Hematopoietic multipotent progenitor cell treated with erythropoietin and hydrocortisone succinate and interleukin-3 and kit ligand, for 6 days (in vitro differentiated cells): ENCODE measurements at regions not wholly inside any gene's neighbourhood (a gene's known extent, or its start where the extent isn't known, plus 50 kb on each side); places are given as distances from the start of the nearest gene placed in this dataset.
"Not testable (repeated sequence)": the region's sequence is repeated elsewhere in the genome, so short reads cannot be mapped to it uniquely, and the experiment has no call there.

ENCODE experiments used
- DNase-seq: peaks from one replicate; pipeline ENCODE4 v3.0.0-alpha.2; 2015

DNA sequence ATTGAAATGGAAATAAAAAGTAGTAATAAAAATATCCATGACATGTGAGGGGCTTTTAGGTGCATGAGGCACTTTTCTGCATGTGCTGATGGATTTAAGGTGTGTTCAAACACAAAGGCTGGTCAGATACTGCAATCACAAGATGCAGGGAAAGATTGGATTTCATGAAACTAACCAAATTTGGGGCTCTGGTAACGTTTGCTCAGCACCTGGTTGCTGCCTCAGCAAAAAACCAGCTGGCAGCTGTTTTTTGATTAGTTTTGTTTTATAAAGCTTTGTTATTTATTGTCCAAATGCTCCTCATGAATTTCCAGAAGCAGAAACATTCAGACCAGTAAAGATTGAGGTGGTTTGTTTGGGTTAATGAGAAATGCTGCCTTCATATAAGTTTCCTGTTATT, 195.7 kb upstream of the NRG3 start:
- DNase-seq, result no peak

DNA sequence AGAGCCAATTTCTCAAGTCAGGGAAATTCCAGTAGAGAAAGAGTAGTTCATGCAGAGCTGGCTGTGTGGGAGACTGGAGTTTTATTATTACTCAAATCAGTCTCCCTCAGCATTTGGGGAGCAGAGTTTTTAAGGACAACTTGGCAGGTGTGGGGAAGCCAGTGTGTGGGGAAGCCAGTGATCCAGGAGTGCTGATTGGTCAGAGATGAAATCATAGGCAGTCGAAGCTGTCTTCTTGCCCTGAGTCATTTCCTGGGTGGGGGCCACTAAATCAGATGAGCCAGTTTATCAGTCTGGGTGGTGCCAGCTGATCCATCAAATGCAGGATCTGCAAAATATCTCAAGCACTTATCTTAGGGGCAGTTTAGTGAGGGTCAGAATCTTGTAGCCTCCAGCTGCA, 194.6 kb upstream of the NRG3 start:
- no peak for DNase-seq

DNA sequence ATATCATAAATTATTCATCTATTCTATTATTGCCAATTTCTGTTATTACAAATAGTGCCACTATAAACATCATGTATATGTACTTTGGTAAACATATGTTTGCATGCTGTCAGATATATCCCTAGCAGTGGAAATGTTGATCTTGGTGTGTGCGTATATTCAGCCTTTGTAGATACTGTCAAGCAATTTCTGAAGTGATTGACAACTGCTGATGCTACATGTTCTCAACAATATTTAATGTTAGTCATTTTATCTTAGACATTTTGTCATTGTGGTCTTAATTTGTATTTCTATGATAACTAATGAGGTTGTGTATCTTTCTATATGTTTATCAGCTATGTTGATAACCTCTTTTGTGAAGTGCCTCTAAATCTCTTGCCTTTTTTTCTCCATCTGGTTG, 186.5 kb upstream of the NRG3 start:
- no peak for DNase-seq

DNA sequence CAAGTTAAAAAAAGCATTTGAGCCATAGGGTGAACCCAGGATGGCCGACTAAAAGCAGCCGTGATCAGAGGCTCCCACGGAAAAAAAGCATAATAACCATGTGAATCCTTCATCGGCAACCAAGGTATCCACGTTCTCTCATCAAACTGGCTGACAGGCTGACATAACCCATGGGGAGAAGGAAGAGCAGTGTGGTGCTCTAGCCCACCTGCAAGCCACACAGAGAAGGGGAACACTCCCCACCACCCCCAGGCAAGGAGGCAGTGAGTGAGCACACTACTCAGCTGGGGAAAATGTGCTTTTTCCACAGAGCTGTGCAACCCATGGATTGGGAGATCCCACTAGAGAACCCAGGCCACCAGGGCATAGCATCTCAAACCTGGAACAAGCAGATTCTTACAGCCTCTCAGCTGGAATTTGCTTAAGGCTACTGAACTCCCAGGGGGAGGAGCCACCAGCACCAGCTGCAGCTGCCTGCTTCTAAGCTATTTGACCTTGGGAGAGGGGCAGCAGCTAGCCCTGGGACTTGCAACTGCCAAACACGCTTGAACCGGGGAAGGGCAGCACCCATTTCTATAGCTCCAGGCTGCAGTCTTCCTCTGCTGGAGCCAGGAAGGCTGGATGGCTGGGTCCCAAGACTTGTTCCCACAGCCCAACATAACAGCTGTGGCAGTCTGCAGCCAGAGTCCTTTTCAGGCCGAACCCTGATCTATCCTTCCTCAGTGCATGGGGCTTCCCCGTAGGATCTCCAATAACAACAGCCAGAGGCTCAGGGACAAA, 178.2 kb upstream of the NRG3 start:
- no peak for DNase-seq

DNA sequence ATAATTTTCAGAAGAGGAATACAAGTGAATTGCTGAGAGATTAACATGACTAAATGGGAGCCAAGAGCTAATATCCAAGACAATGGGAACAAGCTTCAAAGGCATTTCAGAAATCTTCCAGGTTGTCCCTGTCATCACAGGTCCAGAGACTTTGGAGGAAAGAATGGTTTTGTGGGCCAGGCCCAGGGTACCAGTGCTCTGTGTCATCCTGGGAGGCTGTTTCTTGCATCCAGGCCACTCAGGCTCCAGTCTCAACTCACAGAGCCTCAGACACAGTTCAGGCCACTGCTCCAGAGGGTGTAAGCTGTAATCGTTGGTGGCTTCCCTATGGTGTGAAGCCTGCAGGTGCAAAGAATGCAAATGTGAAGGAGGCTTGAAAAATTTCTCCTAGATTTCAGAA, 170.4 kb upstream of the NRG3 start:
- no peak for DNase-seq

DNA sequence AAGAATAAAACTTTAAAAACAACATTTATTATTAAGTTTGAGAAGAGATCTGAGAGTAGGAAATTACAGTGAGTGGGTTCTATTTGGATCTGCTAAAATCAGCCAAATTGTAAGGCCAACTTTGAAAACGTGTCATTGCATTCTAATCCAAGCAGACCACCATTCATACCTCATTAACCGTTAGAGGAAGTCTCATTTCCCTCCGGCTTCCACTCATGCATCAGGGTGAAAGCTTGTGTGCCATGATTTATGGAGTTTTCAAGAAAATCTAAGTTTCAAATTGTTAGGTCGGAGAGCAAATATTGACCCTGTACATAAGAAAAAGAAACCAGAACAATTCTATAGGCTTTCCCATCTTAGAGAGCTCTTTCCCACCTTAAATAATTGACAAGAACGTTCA, 166.6 kb upstream of the NRG3 start:
- no peak for DNase-seq

DNA sequence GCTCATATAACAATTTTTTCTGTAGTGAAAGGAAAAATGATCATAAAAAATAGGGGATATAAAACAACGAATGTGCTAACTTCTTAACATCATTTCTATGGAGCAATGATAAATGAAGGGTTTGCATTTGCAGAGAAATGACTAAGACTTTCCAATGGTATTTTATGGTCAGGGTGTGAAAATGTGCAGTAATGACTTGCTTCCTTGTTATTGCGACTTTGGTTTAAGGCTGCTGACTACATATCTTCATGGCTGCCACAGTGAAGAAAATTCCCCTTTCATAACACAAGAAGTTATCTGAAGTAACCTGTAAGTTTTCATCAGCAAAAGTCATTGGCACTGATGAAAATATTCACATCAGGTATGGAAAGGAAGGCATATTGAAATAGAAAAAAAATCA, 166.1 kb upstream of the NRG3 start:
- DNase-seq, result no peak

DNA sequence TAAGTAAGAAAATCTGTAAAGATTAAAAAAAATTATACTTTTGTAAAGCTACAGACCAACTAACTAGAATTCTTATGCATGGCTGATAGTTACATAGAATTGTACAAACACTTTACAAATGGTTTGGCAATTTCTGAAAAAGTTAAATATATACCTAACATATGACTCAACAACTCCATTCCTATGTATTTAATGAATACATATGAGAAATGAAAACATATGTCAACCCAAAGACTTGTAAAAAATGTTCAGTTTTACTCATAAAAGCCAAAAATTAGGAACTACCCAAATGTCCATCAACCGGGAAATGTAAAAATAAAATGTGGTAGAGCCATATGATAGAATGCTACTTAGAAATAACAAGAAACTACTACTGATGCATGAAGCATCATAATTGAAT, 152.6 kb upstream of the NRG3 start:
- no peak for DNase-seq

DNA sequence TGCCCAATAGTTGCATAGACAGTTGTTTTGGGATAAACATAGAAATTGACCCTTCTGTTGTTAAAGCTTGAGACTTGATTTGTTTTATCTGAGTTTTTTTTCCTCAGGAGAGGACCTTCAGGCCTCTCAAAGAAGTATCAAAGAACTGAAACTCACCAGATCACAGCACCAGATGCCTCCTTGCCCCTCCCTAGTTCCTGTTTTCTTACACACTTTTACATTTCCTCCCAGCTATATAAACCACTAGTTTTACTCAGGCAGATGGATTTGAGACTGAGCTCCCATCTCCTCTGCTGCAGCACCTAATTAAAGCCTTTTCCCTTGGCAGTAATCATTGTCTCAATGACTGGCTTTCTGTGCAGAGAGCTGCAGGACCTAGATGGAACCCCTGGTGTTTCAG, 150.6 kb upstream of the NRG3 start:
- no peak for DNase-seq

DNA sequence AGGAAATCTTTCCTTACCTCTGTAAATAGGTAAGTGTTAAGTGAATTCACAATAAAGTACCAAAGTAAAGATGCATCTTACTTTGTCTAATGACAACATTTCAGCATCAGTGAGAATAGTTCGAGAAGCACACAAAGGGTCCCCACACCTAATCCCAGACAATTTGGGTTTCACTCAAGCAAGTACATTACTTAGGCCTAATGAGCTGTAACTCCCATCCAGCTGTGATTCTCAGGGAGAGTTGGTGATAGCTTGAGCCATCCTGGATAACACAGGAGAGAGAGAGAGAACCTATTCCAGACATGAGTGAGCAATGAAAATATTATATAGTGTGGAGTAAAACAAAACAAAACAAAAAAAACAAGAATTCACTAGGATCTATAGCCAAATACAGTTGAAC, 149.1 kb upstream of the NRG3 start:
- no peak for DNase-seq

DNA sequence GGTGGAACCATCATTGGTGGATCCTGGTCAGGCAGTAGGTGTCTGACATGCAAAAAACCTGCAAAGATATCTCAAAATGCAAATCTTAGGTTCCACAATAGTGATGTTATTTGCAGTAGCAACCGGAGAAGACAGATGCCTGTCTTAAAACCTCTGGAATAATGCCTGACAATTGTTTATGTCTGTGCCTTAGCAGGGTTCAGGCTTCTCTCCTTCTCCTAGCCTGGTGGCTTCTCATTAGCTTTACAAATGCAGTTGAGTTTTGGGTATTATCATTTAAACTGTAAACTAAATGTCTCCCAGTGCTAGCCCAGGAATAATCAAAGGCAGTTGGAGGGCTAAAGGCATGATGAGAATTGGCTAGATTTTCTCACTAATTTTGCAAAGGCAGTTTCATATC, 146.3 kb upstream of the NRG3 start:
- no peak for DNase-seq

DNA sequence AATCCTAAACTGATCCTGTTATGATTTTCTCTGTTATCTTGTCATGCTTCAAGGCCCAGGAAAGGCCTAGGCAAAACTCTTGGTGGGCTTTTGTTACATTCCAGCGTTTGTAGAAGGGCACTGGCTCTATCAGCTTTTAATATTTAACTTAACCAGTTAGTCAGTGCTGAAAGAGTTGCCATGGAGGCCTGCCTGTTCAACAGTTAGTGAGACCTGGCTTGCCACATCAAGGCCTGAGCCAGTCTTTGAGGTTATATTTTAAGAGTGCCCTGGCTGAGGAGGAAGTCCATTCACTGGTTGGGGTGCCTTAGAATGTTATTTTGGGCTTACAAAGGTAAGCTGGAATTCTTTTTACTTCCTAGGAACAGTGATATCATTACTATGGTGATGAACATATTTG, 144.1 kb upstream of the NRG3 start:
- DNase-seq, result no peak

DNA sequence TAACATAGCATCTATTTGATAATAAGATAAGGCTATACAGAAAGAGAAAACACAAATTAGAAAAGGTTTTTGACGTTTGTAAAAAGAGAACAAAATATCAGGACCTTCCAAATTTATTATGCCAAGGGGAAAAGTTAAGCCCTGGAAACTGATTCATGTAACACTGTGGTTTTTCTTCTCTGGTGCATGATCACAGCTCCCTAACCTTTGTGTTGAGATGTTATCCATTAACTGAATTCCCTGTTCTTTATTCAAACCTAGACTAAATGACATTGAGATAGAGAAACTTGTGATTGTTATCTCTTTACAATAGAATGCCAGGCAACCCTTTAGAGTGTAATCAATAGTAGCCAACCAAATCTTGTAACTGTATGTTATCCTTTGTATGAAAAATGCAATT, 141.5 kb upstream of the NRG3 start:
- DNase-seq, result no peak

DNA sequence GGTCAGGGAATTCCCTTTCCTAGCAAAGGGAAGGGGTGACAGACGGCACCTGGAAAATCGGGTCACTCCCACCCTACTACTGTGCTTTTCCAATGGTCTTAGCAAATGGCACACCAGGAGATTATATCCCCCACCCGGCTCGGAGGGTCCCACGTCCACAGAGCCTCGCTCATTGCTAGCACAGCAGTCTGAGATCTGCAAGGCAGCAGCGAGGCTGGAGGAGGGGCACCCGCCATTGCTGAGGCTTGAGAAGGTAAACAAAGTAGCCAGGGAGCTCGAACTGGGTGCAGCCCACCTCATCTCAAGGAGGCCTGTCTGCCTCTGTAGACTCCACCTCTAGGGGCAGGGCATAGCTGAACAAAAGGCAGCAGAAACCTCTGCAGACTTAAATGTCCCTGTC, 139.8 kb upstream of the NRG3 start:
- not testable (repeated sequence) for DNase-seq

DNA sequence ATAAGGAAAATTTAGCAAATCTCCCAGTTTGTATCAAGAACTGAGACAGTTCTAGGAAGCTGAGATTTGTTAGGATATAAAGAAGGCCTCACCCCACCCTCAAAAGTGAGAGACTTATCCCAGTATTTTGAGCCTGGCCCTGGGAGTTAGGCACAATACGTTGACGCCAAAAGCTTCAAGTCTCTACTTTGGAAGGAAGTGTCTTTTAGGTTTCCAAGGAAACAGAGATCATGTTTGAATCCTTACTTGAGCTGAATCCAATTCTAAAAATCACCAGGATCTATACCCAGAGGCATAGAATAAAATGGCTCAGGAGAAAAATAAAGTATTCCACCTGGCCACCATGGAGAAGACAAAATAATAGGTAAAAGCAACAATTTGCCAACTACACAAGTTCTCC, 115.9 kb upstream of the NRG3 start:
- DNase-seq, result no peak

DNA sequence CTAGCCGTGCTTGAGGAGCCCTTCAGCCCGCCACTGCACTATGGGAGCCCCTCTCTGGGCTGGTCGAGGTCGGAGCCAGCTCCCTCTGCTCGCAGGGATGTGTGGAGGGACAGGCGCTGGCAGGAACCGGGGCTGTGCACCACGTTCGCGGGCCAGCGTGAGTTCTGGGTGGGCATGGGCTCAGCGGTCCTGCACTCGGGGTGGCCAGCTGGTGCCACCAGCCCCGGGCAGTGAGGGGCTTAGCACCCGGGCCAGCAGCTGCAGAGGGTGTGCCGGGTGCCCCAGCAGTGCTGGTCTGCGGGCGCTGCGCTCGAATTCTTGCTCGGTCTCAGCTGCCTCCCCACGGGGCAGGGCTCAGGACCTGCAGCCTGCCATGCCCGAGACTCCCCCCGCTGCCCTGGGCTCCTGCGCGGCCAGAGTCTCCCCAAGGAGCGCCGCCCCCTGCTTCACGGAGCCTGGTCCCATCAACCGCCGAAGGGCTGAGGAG, 90.8 kb upstream of the NRG3 start:
- DNase-seq, result no peak

DNA sequence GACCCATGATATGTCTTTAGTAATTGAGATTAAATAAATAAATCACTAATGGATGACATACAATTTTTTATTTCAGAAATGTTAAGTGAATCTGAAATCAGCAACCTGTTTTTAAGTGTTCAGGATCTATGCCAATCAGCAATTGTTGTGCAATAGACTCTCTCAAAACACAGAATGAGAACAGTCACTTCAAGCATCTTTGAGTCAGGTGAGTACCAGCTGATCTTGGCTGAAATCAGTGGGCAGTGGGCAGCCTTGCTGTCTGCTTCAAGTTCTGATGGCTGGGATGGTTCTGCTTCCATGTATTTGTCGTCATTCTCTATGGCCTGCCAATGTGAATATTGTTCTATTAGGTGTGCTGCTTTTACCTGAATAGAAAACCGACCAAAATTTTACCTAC, 82.3 kb upstream of the NRG3 start:
- no peak for DNase-seq

DNA sequence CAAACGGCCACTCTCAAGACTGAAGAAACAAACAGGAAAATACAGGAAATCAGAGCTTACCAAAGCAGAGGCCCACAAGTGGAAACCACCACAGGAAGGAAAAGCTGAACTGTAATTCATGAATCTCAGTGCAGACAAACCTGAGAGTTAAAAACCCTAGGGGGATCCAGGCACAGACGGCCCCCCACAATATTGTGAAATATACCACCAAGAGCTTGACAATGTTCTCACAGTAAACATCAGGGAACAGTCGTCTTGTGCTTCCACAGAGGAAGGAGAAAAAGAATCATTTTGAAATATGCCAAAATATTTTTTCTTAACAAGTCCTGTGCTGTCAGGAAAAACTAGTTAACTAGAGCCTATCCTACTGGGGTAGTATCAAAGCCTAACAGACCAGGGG, 68.2 kb upstream of the NRG3 start:
- DNase-seq, result no peak

DNA sequence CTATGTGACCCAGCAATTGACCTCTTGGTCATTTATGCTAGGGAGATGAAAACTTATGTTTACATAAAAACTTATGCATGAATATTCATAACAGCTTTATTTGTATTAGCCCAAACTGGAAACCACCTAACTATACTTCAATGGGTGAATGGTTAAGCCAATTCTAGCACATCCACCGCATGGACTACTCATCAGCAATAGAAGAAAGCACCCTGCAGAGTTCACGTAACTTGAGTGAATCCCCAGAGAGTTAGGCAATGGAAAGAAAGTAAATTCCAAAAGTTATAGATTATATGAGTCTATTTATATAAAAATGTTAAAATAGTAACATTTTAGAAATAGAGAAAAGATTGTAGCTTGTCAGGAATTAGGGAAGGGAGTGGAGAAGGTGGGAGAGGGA, 60.2 kb upstream of the NRG3 start:
- no peak for DNase-seq

DNA sequence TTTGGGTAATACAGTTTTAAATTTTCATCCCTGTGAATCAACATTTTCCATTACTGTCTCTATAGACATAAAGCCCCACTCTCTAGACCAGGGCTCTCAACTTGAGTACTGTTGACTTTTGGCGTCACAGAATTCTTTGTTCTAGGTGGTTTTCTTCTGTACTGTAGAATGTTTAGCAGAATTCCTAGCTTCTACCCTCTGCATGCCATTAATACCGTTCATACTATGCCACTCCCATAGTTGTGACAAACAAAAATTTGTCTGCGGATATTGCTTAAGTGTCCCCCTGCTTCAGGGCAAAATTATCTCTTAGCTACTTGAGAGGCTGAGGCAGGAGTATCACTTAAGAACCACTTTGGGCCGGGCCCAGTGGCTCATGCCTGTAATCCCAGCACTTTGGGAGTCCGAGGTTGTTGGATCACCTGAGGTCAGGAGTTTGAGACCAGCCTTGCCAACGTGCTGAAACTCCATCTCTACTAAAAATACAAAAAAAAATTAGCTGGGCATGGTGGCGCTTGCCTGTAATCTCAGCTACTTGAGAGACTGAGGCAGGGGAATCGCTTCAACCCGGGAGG, 57.3 kb upstream of the NRG3 start:
- no peak for DNase-seq

DNA sequence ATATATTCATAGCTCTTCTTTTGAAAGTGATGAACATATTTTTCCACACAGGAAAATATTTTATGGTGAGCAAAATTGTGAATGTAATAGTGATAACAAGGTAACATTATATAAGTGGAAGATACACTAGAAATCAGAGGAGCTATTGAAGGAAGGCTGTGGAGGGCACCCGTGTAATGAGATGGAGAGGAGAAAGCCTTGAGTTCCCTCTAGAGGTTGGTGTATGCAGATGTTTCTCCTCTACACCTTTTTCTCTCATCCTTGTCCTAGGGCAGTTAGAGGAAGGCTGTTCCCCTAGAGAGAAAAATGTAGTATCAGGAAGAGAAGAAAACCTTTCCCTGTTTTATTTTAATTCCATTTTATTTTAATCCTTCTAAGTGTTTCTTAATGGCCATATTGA, 54.6 kb upstream of the NRG3 start:
- DNase-seq, result peak; percentile 7
